ENCODE measurements at regions not wholly inside any gene's neighbourhood (a gene's known extent, or its start where the extent isn't known, plus 50 kb on each side); places are given as distances from the start of the nearest gene placed in this dataset.

GRCh38 chr9:14512942-14513341 lies 180.3 kb downstream of the ZDHHC21 start:
- H3K79me1 ChIP-seq (ENCODE audit: low read depth, low read length): no peaks in the 10 kb centered on the region
- H3K36me3 ChIP-seq (replicated peaks in 1 of 2; ENCODE audit: control insufficient read depth in 2 of 2, insufficient read depth in 2 of 2, low read length in 2 of 2): no peaks in the 10 kb centered on the region
- H3K27me3 ChIP-seq (ENCODE audit: control insufficient read depth in 3 of 3, insufficient read depth in 3 of 3, low read depth in 1 of 3, low read length in 3 of 3): no peaks in the 10 kb centered on the region
- no peak overlapping the region for H2AFZ ChIP-seq (ENCODE audit: low read length)
- H3K4me1 ChIP-seq (ENCODE audit: control insufficient read depth in 2 of 2, insufficient read depth in 1 of 2, low read depth in 1 of 2, low read length in 2 of 2): peaks cover 3% of the 10 kb centered on the region in 2 donors
- DNase-seq (ENCODE audit: low spot score): no peak
- H2BK15ac ChIP-seq (ENCODE audit: low read length): no peak overlapping the region
- H4K91ac ChIP-seq (ENCODE audit: low read depth, low read length, poor library complexity): no peak overlapping the region
- H3K4me3 ChIP-seq (ENCODE audit: low read length in 2 of 2): no peak overlapping the region
- WGBS, 2 donors (ENCODE audit: extremely low coverage in 2 of 2, insufficient read length in 2 of 2, insufficient replicate concordance in 1 of 2): no CpG with 5 or more reads among the region's 1 CpG
- no peak overlapping the region for H3K23ac ChIP-seq (ENCODE audit: low read depth, low read length, poor library complexity)
- H2BK5ac ChIP-seq (ENCODE audit: low read length): no peak overlapping the region
- no peak overlapping the region for H3K9ac ChIP-seq (ENCODE audit: low read depth, low read length, poor library complexity)
- no peak overlapping the region for H2BK120ac ChIP-seq (ENCODE audit: low read depth, low read length)
- no peak overlapping the region for H3K14ac ChIP-seq (ENCODE audit: low read length)
- no peak overlapping the region for H3K27ac ChIP-seq (replicated peaks; ENCODE audit: low read length)
- H3K4ac ChIP-seq (ENCODE audit: low read length): no peak overlapping the region
- no peak overlapping the region for H2AK5ac ChIP-seq (ENCODE audit: low read depth, low read length)
- no peaks in the 10 kb centered on the region for H3K9me3 ChIP-seq (replicated peaks in 1 of 2; ENCODE audit: control insufficient read depth in 2 of 2, insufficient read depth in 1 of 2, low read depth in 1 of 2, low read length in 2 of 2)
- no peak overlapping the region for H2BK12ac ChIP-seq (ENCODE audit: low read length)
- H3K4me2 ChIP-seq (ENCODE audit: insufficient read depth, low read length, poor library complexity, severe bottlenecking): no peak overlapping the region
- no peak overlapping the region for H4K8ac ChIP-seq (ENCODE audit: low read depth, low read length)
- H3K18ac ChIP-seq (ENCODE audit: low read length): no peak overlapping the region

GRCh38 chr9:14511452-14511851 lies 181.8 kb downstream of the ZDHHC21 start:
- no peak overlapping the region for H3K14ac ChIP-seq (ENCODE audit: low read length)
- no peaks in the 10 kb centered on the region for H3K9me3 ChIP-seq (replicated peaks in 1 of 2; ENCODE audit: control insufficient read depth in 2 of 2, insufficient read depth in 1 of 2, low read depth in 1 of 2, low read length in 2 of 2)
- H2BK12ac ChIP-seq (ENCODE audit: low read length): no peak overlapping the region
- H4K8ac ChIP-seq (ENCODE audit: low read depth, low read length): no peak overlapping the region
- no peak overlapping the region for H2AK5ac ChIP-seq (ENCODE audit: low read depth, low read length)
- H3K4me1 ChIP-seq (ENCODE audit: control insufficient read depth in 2 of 2, insufficient read depth in 1 of 2, low read depth in 1 of 2, low read length in 2 of 2): peaks cover 1 to 3% of the 10 kb centered on the region in 2 donors
- H3K4ac ChIP-seq (ENCODE audit: low read length): no peak overlapping the region
- H4K91ac ChIP-seq (ENCODE audit: low read depth, low read length, poor library complexity): no peak overlapping the region
- no peak overlapping the region for H3K9ac ChIP-seq (ENCODE audit: low read depth, low read length, poor library complexity)
- H3K27ac ChIP-seq (replicated peaks; ENCODE audit: low read length): no peak overlapping the region
- H3K18ac ChIP-seq (ENCODE audit: low read length): no peak overlapping the region
- H2BK15ac ChIP-seq (ENCODE audit: low read length): no peak overlapping the region
- no peak overlapping the region for H2AFZ ChIP-seq (ENCODE audit: low read length)
- no peaks in the 10 kb centered on the region for H3K79me1 ChIP-seq (ENCODE audit: low read depth, low read length)
- no peak overlapping the region for H2BK120ac ChIP-seq (ENCODE audit: low read depth, low read length)
- H3K27me3 ChIP-seq (ENCODE audit: control insufficient read depth in 3 of 3, insufficient read depth in 3 of 3, low read depth in 1 of 3, low read length in 3 of 3): no peaks in the 10 kb centered on the region
- no peak overlapping the region for H3K4me2 ChIP-seq (ENCODE audit: insufficient read depth, low read length, poor library complexity, severe bottlenecking)
- DNase-seq (ENCODE audit: low spot score): no peak
- H3K4me3 ChIP-seq (ENCODE audit: low read length in 2 of 2): no peak overlapping the region
- no peak overlapping the region for H3K23ac ChIP-seq (ENCODE audit: low read depth, low read length, poor library complexity)
- H3K36me3 ChIP-seq (replicated peaks in 1 of 2; ENCODE audit: control insufficient read depth in 2 of 2, insufficient read depth in 2 of 2, low read length in 2 of 2): no peaks in the 10 kb centered on the region
- no peak overlapping the region for H2BK5ac ChIP-seq (ENCODE audit: low read length)

DNA sequence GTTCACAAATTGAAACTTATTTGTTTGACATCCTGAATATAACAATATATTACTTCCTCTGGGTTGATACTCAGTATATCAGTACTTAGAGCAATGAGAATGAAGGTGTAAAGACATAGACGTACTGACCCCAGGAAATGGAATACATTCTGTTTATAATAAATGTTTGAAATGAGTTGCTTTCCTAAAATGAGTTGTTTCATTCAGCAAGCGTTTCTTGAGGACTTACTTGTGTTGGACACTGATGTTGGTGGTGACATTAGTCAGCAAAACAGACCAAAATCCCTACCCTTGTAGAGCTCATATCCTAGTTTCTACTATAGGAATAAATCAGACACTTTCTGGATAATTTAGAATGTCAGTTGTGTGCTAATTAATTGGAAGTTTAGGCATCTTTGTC lies 184.3 kb downstream of the ZDHHC21 start:
- Histone ChIP-seq H2AFZ (ENCODE audit: low read length) (no peak overlapping the region), H3K9me3 (replicated peaks in 1 of 2; ENCODE audit: control insufficient read depth in 2 of 2, insufficient read depth in 1 of 2, low read depth in 1 of 2, low read length in 2 of 2) (no peaks in the 10 kb centered on the region), H4K8ac (ENCODE audit: low read depth, low read length) (no peak overlapping the region), H3K4me1 (ENCODE audit: control insufficient read depth in 2 of 2, insufficient read depth in 1 of 2, low read depth in 1 of 2, low read length in 2 of 2) (no peaks in the 10 kb centered on the region), H2BK12ac (ENCODE audit: low read length) (no peak overlapping the region), H3K23ac (ENCODE audit: low read depth, low read length, poor library complexity) (no peak overlapping the region), H3K9ac (ENCODE audit: low read depth, low read length, poor library complexity) (no peak overlapping the region), H2BK5ac (ENCODE audit: low read length) (no peak overlapping the region), H3K4me3 (ENCODE audit: low read length in 2 of 2) (no peak overlapping the region), H2AK5ac (ENCODE audit: low read depth, low read length) (no peak overlapping the region), H3K4me2 (ENCODE audit: insufficient read depth, low read length, poor library complexity, severe bottlenecking) (no peak overlapping the region), H3K18ac (ENCODE audit: low read length) (no peak overlapping the region), H3K36me3 (replicated peaks in 1 of 2; ENCODE audit: control insufficient read depth in 2 of 2, insufficient read depth in 2 of 2, low read length in 2 of 2) (no peaks in the 10 kb centered on the region), H4K91ac (ENCODE audit: low read depth, low read length, poor library complexity) (no peak overlapping the region), H2BK120ac (ENCODE audit: low read depth, low read length) (no peak overlapping the region), H3K4ac (ENCODE audit: low read length) (no peak overlapping the region), H2BK15ac (ENCODE audit: low read length) (no peak overlapping the region), H3K27me3 (ENCODE audit: control insufficient read depth in 3 of 3, insufficient read depth in 3 of 3, low read depth in 1 of 3, low read length in 3 of 3) (no peaks in the 10 kb centered on the region), H3K14ac (ENCODE audit: low read length) (no peak overlapping the region), H3K79me1 (ENCODE audit: low read depth, low read length) (no peaks in the 10 kb centered on the region), H3K27ac (replicated peaks; ENCODE audit: low read length) (no peak overlapping the region)
- no peak for DNase-seq (ENCODE audit: low spot score)
- no CpG with 5 or more reads among the region's 2 CpGs for WGBS, 2 donors (ENCODE audit: extremely low coverage in 2 of 2, insufficient read length in 2 of 2, insufficient replicate concordance in 1 of 2)

DNA sequence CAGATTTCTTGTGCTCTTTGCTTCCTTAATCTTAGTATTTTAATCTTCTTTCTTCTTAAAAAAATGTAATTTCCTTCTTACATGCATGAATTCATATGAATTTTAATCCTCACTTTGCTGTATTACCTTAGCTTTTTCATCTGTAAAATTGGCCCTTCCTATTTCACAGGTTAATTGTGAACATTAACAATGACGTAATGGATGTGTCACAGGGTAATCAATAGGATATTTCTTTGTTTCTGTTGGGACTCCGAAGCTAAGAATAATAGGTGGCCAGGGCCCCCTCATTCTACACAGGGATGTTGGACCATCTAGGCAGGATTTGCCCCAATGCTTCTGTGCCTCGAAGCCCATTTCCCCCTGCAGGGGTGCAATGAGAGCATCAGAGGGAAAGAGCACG lies 187.4 kb upstream of the NFIB start:
- no peak overlapping the region for H3K4me3 ChIP-seq (ENCODE audit: low read length in 2 of 2)

More for the DNA sequence above, 187.4 kb upstream of the NFIB start:
- Histone ChIP-seq H3K4me1 (ENCODE audit: control insufficient read depth in 2 of 2, insufficient read depth in 1 of 2, low read depth in 1 of 2, low read length in 2 of 2) (peaks cover 0 to 3% of the 10 kb centered on the region in 2 donors), H3K14ac (ENCODE audit: low read length) (no peak overlapping the region), H3K9me3 (replicated peaks in 1 of 2; ENCODE audit: control insufficient read depth in 2 of 2, insufficient read depth in 1 of 2, low read depth in 1 of 2, low read length in 2 of 2) (no peaks in the 10 kb centered on the region), H2AFZ (ENCODE audit: low read length) (no peak overlapping the region), H3K4ac (ENCODE audit: low read length) (no peak overlapping the region), H2BK12ac (ENCODE audit: low read length) (no peak overlapping the region), H3K18ac (ENCODE audit: low read length) (no peak overlapping the region), H3K27me3 (ENCODE audit: control insufficient read depth in 3 of 3, insufficient read depth in 3 of 3, low read depth in 1 of 3, low read length in 3 of 3) (no peaks in the 10 kb centered on the region), H3K4me2 (ENCODE audit: insufficient read depth, low read length, poor library complexity, severe bottlenecking) (no peak overlapping the region), H4K91ac (ENCODE audit: low read depth, low read length, poor library complexity) (no peak overlapping the region), H2BK120ac (ENCODE audit: low read depth, low read length) (no peak overlapping the region), H3K79me1 (ENCODE audit: low read depth, low read length) (no peaks in the 10 kb centered on the region), H4K8ac (ENCODE audit: low read depth, low read length) (no peak overlapping the region), H3K9ac (ENCODE audit: low read depth, low read length, poor library complexity) (no peak overlapping the region), H2BK15ac (ENCODE audit: low read length) (no peak overlapping the region), H3K23ac (ENCODE audit: low read depth, low read length, poor library complexity) (no peak overlapping the region), H2BK5ac (ENCODE audit: low read length) (no peak overlapping the region), H2AK5ac (ENCODE audit: low read depth, low read length) (no peak overlapping the region), H3K36me3 (replicated peaks in 1 of 2; ENCODE audit: control insufficient read depth in 2 of 2, insufficient read depth in 2 of 2, low read length in 2 of 2) (no peaks in the 10 kb centered on the region), H3K27ac (replicated peaks; ENCODE audit: low read length) (no peak overlapping the region)
- no peak for DNase-seq (ENCODE audit: low spot score)
- WGBS, 2 donors (ENCODE audit: extremely low coverage in 2 of 2, insufficient read length in 2 of 2, insufficient replicate concordance in 1 of 2): no CpG with 5 or more reads among the region's 4 CpGs
